NCI-H128 (cell line): ENCODE measurements at regions not wholly inside any gene's neighbourhood (a gene's known extent, or its start where the extent isn't known, plus 50 kb on each side); places are given as distances from the start of the nearest gene placed in this dataset.

Experiments
- DNase-seq: peaks from one replicate; lab custom pipeline; 2025; ENCODE audit not compliant: unreplicated experiment; lab: John Stamatoyannopoulos, UW

- DNase-seq, result no peak
Measured at GRCh38 chr2:138175066-138175465, 210.8 kb downstream of the HNMT start.

GRCh38 chr2:138176862-138177439 lies 212.7 kb downstream of the HNMT start:
- no peak for DNase-seq

DNA sequence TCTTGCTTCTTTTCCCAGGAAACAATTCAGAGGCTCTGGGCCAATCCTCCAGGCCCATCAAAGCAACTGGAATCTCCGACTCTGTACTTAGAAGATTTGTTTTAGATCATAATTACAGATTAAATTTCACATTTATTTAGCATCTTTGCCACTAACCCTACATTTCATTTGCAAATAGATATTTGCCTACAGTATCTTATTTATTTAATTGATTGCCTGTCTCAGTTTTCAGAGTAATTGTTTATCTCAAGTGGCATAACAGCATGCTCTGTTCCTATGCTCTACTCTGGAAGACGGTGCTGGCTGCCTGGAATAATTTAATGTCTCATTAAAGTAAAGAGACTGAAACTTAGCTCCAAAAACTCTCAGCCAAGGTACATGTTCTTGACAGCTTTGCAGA lies 213.4 kb downstream of the HNMT start:
- DNase-seq, result no peak

DNA sequence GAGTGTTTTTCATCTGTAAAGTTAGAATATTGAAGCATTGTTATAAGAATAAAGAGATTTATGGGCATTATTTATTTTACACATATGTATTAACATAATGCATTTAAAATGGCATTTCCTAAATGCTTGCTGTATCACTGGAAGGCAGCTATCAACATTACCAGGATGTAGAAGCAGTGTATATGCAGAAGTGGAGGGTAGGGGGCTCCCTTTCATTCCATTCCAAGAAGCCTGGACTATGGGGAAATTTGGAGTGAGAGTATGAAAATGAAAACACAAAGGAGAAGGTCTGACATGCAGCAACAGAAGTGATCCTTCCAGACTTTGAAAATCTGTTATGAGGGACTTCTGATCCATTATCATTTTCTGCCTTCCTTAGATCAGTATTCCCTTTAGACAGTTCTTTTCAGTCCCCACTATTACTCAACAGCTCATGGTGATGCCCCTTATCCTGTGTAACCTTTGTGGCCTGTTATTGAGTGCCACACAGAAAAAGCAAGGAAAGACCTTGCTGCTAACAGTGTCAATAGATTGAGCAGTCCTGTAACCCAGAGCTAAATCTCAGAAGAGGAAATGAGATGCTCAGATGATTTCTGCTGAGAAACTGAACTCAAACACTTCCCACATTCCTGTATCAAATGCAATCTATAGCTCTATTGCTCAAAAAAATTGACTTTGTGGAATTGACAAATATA lies 216.6 kb downstream of the HNMT start:
- DNase-seq, result no peak

DNA sequence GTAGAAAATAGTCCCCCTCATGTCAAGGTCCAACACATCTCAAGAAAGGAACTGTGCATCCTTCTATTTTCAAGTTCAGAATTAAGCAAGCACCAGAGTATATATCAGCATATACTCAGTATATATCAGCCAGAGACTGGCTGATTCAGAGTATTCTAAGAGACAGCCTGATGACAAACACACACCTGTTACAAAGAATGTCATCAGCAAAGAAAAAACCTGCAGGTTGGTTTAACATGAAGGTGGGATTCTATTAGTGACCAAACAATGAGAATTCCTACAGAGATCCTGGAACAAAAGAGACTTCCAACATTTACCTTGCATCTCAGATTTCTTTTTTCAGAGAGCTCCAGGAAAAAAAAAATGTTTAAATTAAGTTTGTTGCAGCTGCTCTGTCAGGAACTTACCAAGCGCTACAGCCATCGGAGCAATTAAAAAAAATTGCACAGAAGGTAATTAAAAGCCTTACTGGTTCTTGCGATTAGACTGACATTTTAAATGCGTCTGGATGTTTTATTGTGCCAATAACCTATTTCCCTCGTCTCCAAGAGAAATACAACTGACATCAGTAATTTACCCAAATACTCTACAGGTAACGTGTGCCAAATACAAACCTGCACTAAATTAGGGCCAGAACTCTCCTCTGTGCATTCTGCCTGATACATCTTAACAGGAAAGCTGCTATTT lies 218.1 kb downstream of the HNMT start:
- DNase-seq, result no peak

- no peak for DNase-seq
Measured at GRCh38 chr2:138182937-138183312, 218.7 kb downstream of the HNMT start.

DNA sequence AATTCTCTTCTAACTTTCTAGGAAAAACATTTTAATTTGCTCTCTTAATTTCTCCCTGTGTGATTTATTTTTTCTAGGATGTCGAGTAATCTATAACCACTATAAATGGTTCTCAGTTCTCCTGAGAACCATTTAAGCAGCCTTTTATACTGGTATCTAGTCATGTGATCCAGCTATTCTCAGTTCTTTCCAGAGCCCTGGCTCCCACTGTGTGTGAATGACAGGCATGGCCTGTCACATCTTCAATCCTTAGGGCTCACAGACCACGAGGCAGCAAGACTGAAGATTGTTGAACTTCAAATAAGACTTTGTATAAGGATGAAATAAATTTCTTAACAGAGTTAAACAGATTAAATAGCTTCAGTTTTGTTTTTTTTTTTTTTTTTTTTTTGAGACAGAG lies 219.4 kb downstream of the HNMT start:
- no peak for DNase-seq

DNA sequence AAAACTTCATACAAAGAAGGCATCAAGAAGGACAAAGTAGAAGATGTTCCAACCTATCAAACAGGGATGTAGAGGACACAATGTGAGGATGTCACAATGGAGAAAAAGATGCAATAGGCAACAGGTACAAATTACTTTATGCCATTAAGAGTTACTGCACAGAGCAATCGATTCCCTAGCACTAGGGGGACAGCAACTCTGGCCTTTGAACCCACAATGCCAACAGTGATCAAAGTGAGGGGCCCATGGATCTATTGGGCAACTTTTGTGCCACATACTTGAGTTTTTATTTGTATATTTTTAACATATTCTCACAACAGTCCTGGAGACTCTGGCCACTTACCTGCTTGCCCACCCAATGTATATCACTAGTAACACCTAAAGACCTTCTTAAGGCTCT lies 220.2 kb downstream of the HNMT start:
- no peak for DNase-seq

- DNase-seq, result no peak
Measured at GRCh38 chr2:138185827-138186226, 221.6 kb downstream of the HNMT start.

DNA sequence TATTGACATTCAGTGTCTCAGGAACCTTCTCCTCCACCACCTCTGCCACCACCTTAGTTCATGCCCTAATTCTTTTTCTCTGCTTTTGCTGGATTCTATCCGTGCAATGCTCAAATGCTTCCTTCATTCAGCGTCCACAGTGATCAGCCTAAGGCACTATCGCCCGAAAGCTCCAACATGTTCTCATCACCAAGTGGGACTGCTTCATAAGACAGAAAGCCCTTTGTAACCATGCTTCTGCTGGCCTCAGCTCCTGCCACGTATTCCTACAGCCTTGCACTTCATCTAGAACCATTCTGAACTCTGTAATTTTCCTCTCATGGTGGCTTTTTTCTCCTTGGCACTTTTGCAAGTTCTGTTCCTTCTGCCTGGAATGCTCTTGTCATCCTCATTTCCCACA lies 222.9 kb downstream of the HNMT start:
- DNase-seq, result no peak

GRCh38 chr2:138190999-138191398 lies 226.7 kb downstream of the HNMT start:
- no peak for DNase-seq

DNA sequence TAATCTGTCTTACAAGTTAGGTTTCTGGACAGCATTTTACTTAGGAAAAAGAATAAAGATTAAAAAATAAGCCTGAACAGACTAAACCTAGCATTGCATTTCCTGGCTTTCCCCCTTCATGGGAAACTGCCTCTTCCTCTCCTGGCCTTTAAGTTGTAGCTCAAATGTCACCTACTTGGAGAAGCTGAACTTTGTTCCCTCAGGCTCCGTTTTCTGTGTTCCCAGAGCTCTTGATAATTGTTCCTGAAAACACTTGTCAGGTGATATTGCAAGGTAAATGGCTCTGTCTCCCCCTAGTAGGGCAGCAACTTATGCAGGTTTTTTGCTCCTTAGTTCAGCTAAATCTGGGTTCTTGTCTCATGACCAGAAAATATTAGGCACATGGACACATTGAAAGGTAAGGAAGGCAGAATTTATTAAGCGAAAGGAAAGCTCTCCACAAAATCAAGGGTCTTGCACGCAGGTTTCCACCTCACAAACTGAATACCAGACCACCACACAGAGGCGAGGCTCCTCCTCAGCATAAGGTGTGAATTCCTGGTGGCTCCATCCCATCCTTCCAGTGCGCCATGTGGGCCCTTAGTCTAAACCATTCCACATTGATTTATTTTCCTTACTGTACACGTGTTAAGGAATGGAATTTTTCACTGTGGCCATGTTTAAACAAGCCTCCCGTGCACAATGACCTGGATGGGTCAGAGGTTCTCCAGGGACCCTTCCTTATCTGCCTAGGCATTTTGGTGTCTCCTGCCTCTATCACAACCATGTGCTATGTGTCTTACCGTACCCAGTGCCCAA lies 229.3 kb downstream of the HNMT start:
- DNase-seq, result no peak

DNA sequence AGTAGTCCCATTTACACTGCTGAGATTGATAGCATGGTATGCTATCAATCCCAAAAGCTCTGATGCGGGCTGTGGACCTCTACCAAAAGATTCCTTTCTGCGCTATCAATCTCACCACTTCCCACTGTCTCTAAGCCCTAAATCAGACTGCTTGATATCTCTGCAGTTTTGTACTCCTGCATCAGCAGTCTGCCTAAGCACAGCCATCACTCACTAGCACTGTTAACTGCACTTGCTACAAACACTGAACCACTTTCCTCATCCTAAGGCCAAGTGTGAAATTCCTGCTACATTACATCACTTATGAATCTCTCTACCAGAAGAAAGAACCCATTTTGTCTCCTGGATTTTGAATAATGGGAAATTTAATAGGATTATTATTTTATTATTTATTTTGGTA lies 237.0 kb downstream of the HNMT start:
- no peak for DNase-seq

- no peak for DNase-seq
Measured at GRCh38 chr2:138202762-138203161, 238.5 kb downstream of the HNMT start.

DNA sequence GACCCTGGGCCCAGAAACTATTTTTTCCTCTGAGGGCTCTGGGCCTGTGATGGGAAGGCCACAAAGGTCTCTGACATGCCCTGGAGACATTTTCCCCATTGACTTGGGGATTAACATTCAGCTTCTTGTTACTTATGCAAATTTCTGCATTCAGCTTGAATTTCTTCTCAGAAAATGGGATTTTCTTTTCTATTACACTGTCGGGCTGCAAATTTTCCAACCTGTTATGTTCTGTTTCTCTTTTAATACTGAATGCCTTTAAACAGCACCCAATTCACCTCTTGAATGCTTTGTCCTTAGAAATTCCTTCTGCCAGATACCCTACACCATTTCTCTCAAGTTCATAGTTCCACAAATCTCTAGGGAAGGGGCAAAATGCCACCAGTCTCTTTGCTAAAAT lies 241.0 kb downstream of the HNMT start:
- no peak for DNase-seq

GRCh38 chr2:138207074-138207930 lies 243.0 kb downstream of the HNMT start:
- no peak for DNase-seq

- no peak for DNase-seq
Measured at GRCh38 chr2:138209009-138209408, 244.7 kb downstream of the HNMT start.

GRCh38 chr2:138210487-138210886 lies 246.2 kb downstream of the HNMT start:
- no peak for DNase-seq

DNA sequence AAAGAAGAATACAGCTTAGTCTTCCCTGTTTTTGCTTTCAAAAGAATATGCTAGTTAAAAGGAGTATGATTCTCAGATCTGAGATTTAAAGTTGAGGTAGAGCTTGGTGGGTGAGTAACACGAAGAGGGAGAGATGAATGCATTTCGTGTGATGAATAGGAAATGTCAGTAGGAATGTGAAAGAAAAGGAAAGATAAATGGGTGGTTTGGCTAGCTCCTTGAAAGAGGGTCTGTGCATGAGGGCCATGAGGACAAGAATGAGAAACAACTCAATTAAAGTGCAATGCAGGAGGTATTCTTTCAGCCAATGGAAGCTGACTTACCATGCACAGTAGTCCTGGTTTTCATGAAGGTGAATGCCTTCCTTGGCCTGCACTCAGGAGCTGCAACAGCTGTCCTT lies 248.2 kb downstream of the HNMT start:
- DNase-seq, result no peak

DNA sequence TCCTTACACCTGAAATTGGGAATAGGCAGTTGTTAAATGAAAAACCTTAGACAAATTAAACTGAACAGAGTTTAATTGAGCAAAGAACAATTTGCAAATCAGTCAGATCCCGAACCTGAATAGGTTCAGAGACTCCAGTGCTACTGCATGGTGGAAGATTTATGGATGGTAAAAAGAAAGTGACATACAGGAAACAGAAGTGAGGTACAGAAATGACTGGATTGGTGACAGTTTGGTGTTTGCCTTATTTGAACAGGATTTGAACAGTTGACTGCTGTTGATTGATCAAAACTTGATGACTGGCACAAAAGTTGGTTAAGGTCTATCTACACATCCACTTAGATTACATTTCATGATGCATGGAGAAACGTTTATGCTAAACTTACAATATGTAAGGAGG lies 248.8 kb downstream of the HNMT start:
- DNase-seq, result no peak

- DNase-seq, result no peak
Measured at GRCh38 chr2:138213624-138214023, 249.4 kb downstream of the HNMT start.
